Stimulated activated CD4-positive, alpha-beta T cell treated with anti-CD3 and anti-CD28 coated beads, Interleukin-12 subunit alpha, Interleukin-12 subunit beta, amount 100 ng/mL, for 48 hours (primary cell): ENCODE measurements at regions not wholly inside any gene's neighbourhood (a gene's known extent, or its start where the extent isn't known, plus 50 kb on each side); places are given as distances from the start of the nearest gene placed in this dataset.
"Not testable (repeated sequence)": the region's sequence is repeated elsewhere in the genome, so short reads cannot be mapped to it uniquely, and the experiment has no call there.

Experiments used
- DNase-seq, 3 donors: peaks; one replicate each; pipeline ENCODE4 v3.0.0-alpha.2; 2020; ENCODE audit warnings: low read depth in 2 of 3, low spot score in 1 of 3

GRCh38 chr5:97478483-97478882 lies 295.4 kb upstream of the RIOK2 start:
- DNase-seq: no peak

GRCh38 chr5:97480313-97480712 lies 297.3 kb upstream of the RIOK2 start:
- no peak for DNase-seq

- DNase-seq: no peak
These were observed 305.1 kb upstream of the RIOK2 start for GRCh38 chr5:97488126-97488668.

GRCh38 chr5:97489010-97489840 lies 306.2 kb upstream of the RIOK2 start:
- DNase-seq: no peak

- DNase-seq: no peak
These were observed 311.4 kb upstream of the RIOK2 start for GRCh38 chr5:97494465-97494864.

GRCh38 chr5:97495301-97495700 lies 312.3 kb upstream of the RIOK2 start:
- no peak for DNase-seq

- DNase-seq: no peak
These were observed 313.0 kb upstream of the RIOK2 start for GRCh38 chr5:97496037-97496436.

- no peak for DNase-seq
These were observed 315.6 kb upstream of the RIOK2 start for GRCh38 chr5:97498657-97499056.

GRCh38 chr5:97499605-97500004 lies 316.6 kb upstream of the RIOK2 start:
- no peak for DNase-seq

- DNase-seq: no peak
These were observed 318.4 kb upstream of the RIOK2 start for GRCh38 chr5:97501286-97501964.

GRCh38 chr5:97501965-97502305 lies 318.9 kb upstream of the RIOK2 start:
- DNase-seq: no peak

- no peak for DNase-seq
These were observed 325.8 kb upstream of the RIOK2 start for GRCh38 chr5:97508864-97509263.

- DNase-seq: not testable (repeated sequence)
These were observed 336.5 kb upstream of the RIOK2 start for GRCh38 chr5:97519565-97519964.

GRCh38 chr5:97523336-97523735 lies 340.3 kb upstream of the RIOK2 start:
- not testable (repeated sequence) for DNase-seq

GRCh38 chr5:97525780-97526179 lies 342.7 kb upstream of the RIOK2 start:
- no peak for DNase-seq

- no peak for DNase-seq
These were observed 345.9 kb upstream of the RIOK2 start for GRCh38 chr5:97528941-97529340.

- DNase-seq: no peak
These were observed 346.4 kb upstream of the RIOK2 start for GRCh38 chr5:97529354-97529985.

GRCh38 chr5:97531549-97531948 lies 348.5 kb upstream of the RIOK2 start:
- no peak for DNase-seq

- DNase-seq: no peak
These were observed 351.1 kb upstream of the RIOK2 start for GRCh38 chr5:97534166-97534565.

- DNase-seq: no peak
These were observed 353.6 kb upstream of the RIOK2 start for GRCh38 chr5:97536683-97537082.

GRCh38 chr5:97538912-97539311 lies 355.9 kb upstream of the RIOK2 start:
- DNase-seq: no peak

GRCh38 chr5:97541864-97542263 lies 358.8 kb upstream of the RIOK2 start:
- DNase-seq: no peak
